ENCODE measurements at regions not wholly inside any gene's neighbourhood (a gene's known extent, or its start where the extent isn't known, plus 50 kb on each side); places are given as distances from the start of the nearest gene placed in this dataset.
"Not testable (repeated sequence)": the region's sequence is repeated elsewhere in the genome, so short reads cannot be mapped to it uniquely, and the experiment has no call there.

DNA sequence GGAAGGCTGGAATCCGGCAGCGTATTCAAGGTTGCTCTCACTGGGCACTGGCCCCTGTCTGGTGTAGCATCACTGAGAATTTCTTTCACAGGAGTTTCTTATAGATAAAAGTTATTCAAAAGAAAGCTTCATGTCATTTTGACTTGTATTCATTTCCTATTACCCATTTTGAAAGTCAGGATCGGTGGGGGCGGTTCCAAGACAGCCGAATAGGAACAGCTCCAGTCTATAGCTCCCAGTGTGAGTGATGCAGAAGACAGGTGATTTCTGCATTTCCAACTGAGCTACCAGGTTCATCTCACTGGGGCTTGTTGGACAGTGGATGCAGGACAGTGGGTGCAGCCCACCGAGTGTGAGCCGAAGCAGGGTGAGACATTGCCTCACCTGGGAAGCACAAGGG lies 51.5 kb upstream of the CDC42EP3 start:
- H3K27me3 Mint-ChIP-seq; H3K9me3 Mint-ChIP-seq (ENCODE audit: low read depth); H3K4me3 Mint-ChIP-seq; H3K4me1 Mint-ChIP-seq; ATAC-seq; DNase-seq; H3K27ac Mint-ChIP-seq; intact Hi-C loops (cut with DNase I, micrococcal nuclease); H3K36me3 Mint-ChIP-seq (ENCODE audit: low read depth): not testable (repeated sequence)
- CTCF ChIA-PET: interaction anchor here (0.8 to 1.3 kb wide), 2 partner anchors 12 to 16 kb away, joined by 3 read pairs; no protein-coding TSS in a partner anchor
- POLR2A ChIA-PET: interaction anchor here (0.6 kb wide), 1 partner anchor 75 kb away, joined by 3 read pairs; no protein-coding TSS in a partner anchor

DNA sequence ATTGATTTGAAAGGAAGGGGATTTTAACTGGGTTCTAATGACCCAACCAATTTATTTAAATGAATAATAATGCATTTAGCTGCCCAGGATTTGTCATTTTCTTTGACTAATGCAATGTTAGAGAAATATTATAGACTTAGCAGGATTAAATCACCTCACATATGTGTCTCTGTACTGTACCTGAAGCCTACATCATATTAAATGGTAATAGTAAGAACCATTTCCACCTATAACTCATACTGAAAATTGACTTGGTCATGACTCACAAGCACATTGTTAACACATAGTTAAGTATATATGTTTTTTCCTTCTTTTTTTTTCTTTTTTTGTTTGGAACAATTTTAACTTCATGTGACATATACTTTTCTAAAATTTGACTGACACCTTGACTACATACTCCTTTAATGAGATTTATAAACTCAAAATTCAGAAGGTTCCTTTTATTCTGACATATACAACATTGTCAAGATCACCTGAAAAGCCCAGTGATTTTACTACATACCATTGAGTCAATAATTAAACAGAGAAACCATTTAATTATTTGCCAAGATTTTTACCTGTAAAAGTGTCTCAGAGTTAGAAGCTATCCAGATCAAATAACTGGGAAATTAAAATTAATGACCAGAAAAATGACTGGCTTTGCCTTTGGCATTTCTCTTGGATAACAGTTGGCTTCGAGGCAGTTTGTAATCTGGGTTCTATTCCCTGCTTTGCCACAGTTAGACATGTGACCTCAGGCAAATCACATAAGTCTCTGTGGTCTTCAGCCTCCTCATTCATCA lies 58.8 kb upstream of the CDC42EP3 start:
- intact Hi-C loops (cut with DNase I, micrococcal nuclease): no loop called here
- ChIA-PET CTCF (interaction anchor here (0.6 kb wide), 1 partner anchor 111 kb away, joined by 3 read pairs; no protein-coding TSS in a partner anchor), POLR2A (no interaction called here)
- ATAC-seq (peak; percentile 97), DNase-seq (no peak)
- H3K36me3 Mint-ChIP-seq (ENCODE audit: low read depth): no peaks in the 10 kb centered on the region
- no peaks in the 10 kb centered on the region for H3K27me3 Mint-ChIP-seq
- H3K27ac Mint-ChIP-seq: no peak overlapping the region
- H3K4me3 Mint-ChIP-seq: no peak overlapping the region
- peaks cover 2% of the 10 kb centered on the region for H3K9me3 Mint-ChIP-seq (ENCODE audit: low read depth)
- peaks cover 7% of the 10 kb centered on the region for H3K4me1 Mint-ChIP-seq

DNA sequence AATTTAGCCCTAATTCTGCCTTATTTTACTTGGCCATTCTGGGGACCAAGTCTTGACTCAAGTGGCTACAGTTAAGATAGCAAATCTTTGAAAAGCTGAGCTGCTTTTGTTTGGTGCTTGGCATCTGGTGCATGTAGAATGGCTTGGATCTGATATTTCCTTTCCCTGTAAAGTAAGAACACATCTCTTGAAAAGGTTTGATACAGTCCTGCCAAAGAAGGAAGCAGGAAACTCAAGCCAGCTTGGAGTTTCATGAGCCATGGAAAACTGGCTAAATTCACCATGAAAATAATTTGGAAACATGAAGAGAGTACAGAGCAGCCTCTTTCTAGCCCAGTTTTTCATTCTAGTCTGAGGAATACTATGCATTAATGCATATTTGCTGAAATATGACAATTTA lies 61.0 kb upstream of the CDC42EP3 start:
- H3K36me3 Mint-ChIP-seq (ENCODE audit: low read depth); H3K4me3 Mint-ChIP-seq; intact Hi-C loops (cut with DNase I, micrococcal nuclease); H3K9me3 Mint-ChIP-seq (ENCODE audit: low read depth); DNase-seq; H3K27ac Mint-ChIP-seq; ATAC-seq; H3K4me1 Mint-ChIP-seq; H3K27me3 Mint-ChIP-seq; POLR2A ChIA-PET; CTCF ChIA-PET: not testable (repeated sequence)

DNA sequence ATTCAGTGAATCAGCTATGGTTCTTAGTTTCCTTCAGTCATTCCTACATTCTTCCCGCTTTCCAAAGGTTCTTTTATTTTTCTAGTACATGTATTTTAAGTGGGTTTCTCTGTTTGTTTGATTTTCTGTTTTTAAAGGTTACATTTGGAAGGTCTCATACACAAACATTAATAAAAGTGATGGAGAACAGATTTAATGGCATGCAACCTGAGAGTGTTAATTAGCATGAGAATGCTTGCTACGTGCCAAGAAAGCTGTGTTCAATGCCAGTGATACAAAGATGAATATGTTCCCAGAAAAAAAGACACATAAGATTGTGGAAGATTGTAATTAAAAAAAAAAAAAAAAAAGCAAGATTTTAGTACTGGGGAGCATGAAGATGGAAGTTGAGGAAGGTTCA lies 61.8 kb upstream of the CDC42EP3 start:
- Mint-ChIP-seq H3K27me3 (no peaks in the 10 kb centered on the region), H3K4me3 (no peak overlapping the region), H3K27ac (no peak overlapping the region), H3K9me3 (ENCODE audit: low read depth) (peaks cover 1% of the 10 kb centered on the region), H3K4me1 (peaks cover 7% of the 10 kb centered on the region), H3K36me3 (ENCODE audit: low read depth) (no peaks in the 10 kb centered on the region)
- ATAC-seq (no peak), DNase-seq (no peak)
- ChIA-PET POLR2A (no interaction called here), CTCF (no interaction called here)
- intact Hi-C loops (cut with DNase I, micrococcal nuclease): no loop called here

DNA sequence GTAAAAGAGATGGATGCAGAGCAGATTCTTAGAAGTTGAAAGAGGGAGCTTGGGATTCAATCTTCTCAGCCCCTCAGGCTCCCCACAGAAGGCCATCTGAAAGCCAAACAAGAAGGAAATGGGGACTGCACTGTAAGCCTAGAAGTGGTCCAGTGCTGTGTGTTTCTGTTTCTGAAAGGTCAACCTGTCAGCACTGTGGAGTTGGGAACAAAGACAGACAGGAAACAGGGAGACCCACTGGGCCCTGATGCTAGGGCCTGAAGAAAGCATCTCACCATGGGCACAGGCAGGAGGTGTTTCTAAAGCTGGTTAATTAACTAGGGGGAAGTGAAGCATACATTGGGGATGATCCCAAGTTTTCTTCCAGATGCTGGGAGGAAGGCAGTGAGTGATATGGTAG lies 62.5 kb upstream of the CDC42EP3 start:
- H3K27ac Mint-ChIP-seq; H3K27me3 Mint-ChIP-seq; intact Hi-C loops (cut with DNase I, micrococcal nuclease); H3K36me3 Mint-ChIP-seq (ENCODE audit: low read depth); DNase-seq; CTCF ChIA-PET; POLR2A ChIA-PET; H3K4me1 Mint-ChIP-seq; ATAC-seq; H3K9me3 Mint-ChIP-seq (ENCODE audit: low read depth); H3K4me3 Mint-ChIP-seq: not testable (repeated sequence)

DNA sequence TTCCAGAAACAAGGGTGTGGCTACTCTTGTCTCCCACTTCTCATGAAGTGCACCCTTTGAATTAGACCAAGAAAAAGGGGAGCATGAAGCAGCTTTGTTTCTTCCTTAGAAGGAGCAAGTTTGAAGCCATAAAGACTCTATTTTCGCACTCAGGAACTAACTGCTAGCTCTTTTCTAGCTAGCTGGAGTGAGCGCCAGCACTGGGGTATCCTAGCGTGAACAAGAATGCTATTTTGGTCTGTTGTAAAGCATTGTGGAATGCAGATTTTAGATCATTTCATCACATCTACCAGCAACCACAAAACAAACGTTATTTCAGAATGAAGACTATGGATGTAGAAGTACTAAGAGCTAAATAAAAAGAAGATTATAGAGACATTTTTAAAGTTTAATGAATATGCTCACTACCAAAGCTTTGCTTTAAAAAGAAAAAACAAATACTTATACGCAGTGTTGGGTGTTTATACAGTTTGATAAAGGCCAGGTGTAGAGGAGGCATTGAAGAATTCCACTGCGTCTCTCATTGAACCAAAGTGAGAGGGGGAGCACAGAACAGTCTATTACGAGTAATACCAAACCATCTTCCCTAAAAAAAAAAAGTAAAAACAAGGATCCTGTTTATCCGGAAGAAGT lies 63.6 kb upstream of the CDC42EP3 start:
- H3K27me3 Mint-ChIP-seq; POLR2A ChIA-PET; H3K4me1 Mint-ChIP-seq; DNase-seq; H3K27ac Mint-ChIP-seq; H3K36me3 Mint-ChIP-seq (ENCODE audit: low read depth); H3K9me3 Mint-ChIP-seq (ENCODE audit: low read depth); ATAC-seq; intact Hi-C loops (cut with DNase I, micrococcal nuclease); H3K4me3 Mint-ChIP-seq: not testable (repeated sequence)
- CTCF ChIA-PET: interaction anchor here (0.6 to 1.5 kb wide), 3 partner anchors 8 to 1142 kb away, joined by 3 to 5 read pairs (median 3); no protein-coding TSS in a partner anchor

DNA sequence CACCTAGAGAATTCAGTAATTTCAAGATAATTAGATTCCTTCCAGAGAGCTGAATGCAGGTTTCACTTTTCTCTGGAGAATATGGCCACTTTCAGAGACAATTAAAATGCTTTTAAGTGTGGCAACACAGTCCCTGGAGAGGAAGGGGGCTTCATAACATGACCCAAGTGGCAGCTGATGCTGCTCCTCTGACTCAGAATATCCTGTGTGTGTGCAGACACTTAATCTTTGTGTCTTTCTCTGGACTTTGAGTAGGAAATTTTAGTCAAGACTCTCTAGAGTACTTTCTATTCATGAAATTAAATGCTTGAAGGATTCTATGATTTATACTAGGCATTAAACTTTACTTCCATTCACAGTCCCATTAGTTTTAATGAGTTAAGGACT lies 64.1 kb upstream of the CDC42EP3 start:
- H3K27me3 Mint-ChIP-seq; H3K36me3 Mint-ChIP-seq (ENCODE audit: low read depth); ATAC-seq; POLR2A ChIA-PET; H3K4me1 Mint-ChIP-seq; H3K9me3 Mint-ChIP-seq (ENCODE audit: low read depth); intact Hi-C loops (cut with DNase I, micrococcal nuclease); H3K27ac Mint-ChIP-seq; DNase-seq; H3K4me3 Mint-ChIP-seq: not testable (repeated sequence)
- CTCF ChIA-PET: interaction anchor here (0.6 to 1.5 kb wide), 3 partner anchors 8 to 1142 kb away, joined by 3 to 5 read pairs (median 3); no protein-coding TSS in a partner anchor

DNA sequence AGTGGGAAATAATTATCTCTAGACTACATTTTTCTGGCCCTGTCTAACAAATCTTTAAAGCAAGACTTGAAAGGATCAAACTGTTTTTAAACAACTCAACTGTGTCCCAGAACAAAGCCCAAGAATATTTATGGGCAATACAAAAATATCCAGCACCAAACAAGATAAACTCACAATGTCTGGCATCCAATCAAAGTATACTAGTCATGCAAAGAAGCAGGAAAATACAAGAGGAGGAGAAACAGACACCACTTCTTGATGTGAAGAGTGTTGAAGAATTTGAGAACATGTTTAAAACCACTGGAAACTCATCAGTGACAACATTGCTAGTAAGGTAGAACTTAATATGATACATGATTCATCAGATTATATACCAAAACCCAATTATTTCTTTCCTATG lies 66.1 kb upstream of the CDC42EP3 start:
- ChIA-PET POLR2A (no interaction called here), CTCF (interaction anchor here (0.7 kb wide), 1 partner anchor 95 kb away, joined by 3 read pairs; no protein-coding TSS in a partner anchor)
- Mint-ChIP-seq H3K36me3 (ENCODE audit: low read depth) (no peaks in the 10 kb centered on the region), H3K4me1 (peaks cover 4% of the 10 kb centered on the region), H3K4me3 (no peak overlapping the region), H3K27me3 (no peaks in the 10 kb centered on the region), H3K27ac (no peak overlapping the region), H3K9me3 (ENCODE audit: low read depth) (no peaks in the 10 kb centered on the region)
- DNase-seq: no peak
- intact Hi-C loops (cut with DNase I, micrococcal nuclease): no loop called here
- ATAC-seq: no peak

DNA sequence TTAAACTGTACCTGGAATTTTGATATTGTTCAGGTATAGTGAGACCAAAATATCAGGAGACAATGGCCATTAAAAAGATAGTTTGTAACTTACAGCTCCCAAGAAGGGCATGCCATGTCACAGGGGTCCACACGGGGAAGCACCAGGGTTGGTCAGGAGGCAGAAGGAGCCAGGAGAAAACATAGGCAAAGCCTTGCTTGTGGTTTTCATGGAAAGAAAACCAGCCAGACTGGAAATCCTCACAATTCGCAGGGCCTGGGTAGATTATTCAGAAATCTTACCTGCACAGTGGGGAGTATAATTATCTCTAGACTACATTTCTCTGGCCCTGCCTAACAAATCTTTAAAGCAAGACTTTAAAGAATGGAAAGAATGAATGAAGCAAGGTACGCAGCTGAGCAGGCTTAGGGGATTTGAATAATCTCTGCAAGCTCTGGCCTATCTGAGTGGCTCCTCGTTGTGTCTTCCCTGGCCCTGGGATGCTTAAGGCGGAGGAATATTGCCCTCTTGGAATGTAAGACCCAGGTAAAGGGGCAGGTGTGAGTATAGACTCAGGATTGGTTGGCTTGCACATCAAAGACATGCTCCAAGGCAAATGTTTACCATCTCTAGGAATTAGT lies 66.9 kb upstream of the CDC42EP3 start:
- H3K4me1 Mint-ChIP-seq: peaks cover 4% of the 10 kb centered on the region
- no peaks in the 10 kb centered on the region for H3K27me3 Mint-ChIP-seq
- CTCF ChIA-PET: no interaction called here
- no peaks in the 10 kb centered on the region for H3K36me3 Mint-ChIP-seq (ENCODE audit: low read depth)
- intact Hi-C loops (cut with DNase I, micrococcal nuclease): no loop called here
- ATAC-seq (no peak), DNase-seq (no peak)
- POLR2A ChIA-PET: interaction anchor here (0.6 kb wide), 1 partner anchor 238 kb away, joined by 7 read pairs; no protein-coding TSS in a partner anchor
- H3K27ac Mint-ChIP-seq: no peak overlapping the region
- H3K4me3 Mint-ChIP-seq: no peak overlapping the region
- H3K9me3 Mint-ChIP-seq (ENCODE audit: low read depth): no peaks in the 10 kb centered on the region

DNA sequence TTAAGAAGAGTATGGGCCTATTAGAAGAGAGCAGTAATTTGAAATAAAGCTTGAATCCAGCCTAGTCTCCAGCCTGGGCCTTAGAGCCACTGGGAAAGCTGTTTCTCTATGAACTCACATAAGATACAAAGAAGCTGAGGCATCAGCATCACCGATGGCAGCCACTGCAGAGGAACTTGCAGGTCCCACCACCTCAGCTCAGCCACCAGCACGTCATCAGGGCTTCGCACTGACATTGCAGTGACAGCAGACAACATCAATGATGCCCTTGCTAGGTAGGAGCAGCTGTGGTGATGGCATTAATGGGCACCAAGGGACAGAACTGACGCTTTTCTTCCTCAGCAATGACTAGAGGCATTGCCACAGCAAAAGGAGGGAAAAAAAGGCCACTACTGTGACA lies 67.7 kb upstream of the CDC42EP3 start:
- ChIA-PET POLR2A (interaction anchor here (0.6 kb wide), 1 partner anchor 239 kb away, joined by 7 read pairs; no protein-coding TSS in a partner anchor), CTCF (interaction anchor here (0.7 kb wide), 1 partner anchor 69 kb away, joined by 3 read pairs; no protein-coding TSS in a partner anchor)
- Mint-ChIP-seq H3K4me3 (no peak overlapping the region), H3K27ac (no peak overlapping the region), H3K9me3 (ENCODE audit: low read depth) (no peaks in the 10 kb centered on the region), H3K27me3 (no peaks in the 10 kb centered on the region), H3K36me3 (ENCODE audit: low read depth) (no peaks in the 10 kb centered on the region), H3K4me1 (peaks cover 4% of the 10 kb centered on the region)
- no peak for ATAC-seq
- intact Hi-C loops (cut with DNase I, micrococcal nuclease): no loop called here
- DNase-seq: no peak

DNA sequence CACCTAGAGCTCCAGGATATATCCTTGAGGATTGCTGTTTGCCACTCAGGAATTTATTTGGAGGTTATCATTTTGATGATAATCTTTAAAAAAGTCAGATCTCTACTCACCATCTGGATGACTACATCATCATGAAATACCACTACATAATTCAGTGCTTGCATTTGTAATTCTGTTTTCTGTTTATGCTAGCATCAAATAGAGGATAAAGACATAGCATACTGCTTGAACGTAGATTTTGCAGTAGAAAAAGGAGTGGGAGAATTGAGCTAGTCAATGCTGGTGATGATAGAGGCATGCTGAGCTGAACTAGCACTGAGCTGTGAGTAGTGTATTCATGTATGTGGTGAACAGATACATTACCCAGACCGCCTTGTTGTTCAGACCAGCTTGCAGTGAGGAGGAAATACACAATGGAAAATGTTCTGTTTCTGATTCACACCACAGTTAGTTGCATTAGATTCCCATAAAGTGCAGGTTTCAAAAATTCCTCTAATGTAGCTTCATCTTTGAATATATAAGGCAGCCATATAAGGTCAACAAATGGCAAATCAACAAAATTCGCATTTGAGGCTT lies 68.8 kb upstream of the CDC42EP3 start:
- ChIA-PET POLR2A (no interaction called here), CTCF (interaction anchor here (0.6 to 1.4 kb wide), 3 partner anchors 53 to 594 kb away, joined by 3 read pairs; no protein-coding TSS in a partner anchor)
- no peak overlapping the region for H3K4me3 Mint-ChIP-seq
- peaks cover 4% of the 10 kb centered on the region for H3K4me1 Mint-ChIP-seq
- H3K9me3 Mint-ChIP-seq (ENCODE audit: low read depth): no peaks in the 10 kb centered on the region
- H3K27ac Mint-ChIP-seq: no peak overlapping the region
- no peaks in the 10 kb centered on the region for H3K27me3 Mint-ChIP-seq
- ATAC-seq: peak; percentile 36
- intact Hi-C loops (cut with DNase I, micrococcal nuclease): no loop called here
- no peaks in the 10 kb centered on the region for H3K36me3 Mint-ChIP-seq (ENCODE audit: low read depth)
- DNase-seq: no peak
